Tibial nerve (tissue), 4 donors: ENCODE measurements at regions not wholly inside any gene's neighbourhood (a gene's known extent, or its start where the extent isn't known, plus 50 kb on each side); places are given as distances from the start of the nearest gene placed in this dataset.

ENCODE experiments used
- DNase-seq, 2 donors: peaks; one replicate each; pipeline ENCODE4 v3.0.0-alpha.2; 2019; ENCODE audit warnings: low spot score in 2 of 2
- H3K27ac ChIP-seq, 4 donors: fragments of 200-600 bp; sonication (generic) in 3 of 4; one replicate each; pipeline ENCODE4 v1.5.1; 2017 to 2019; ENCODE audit warnings: mild to moderate bottlenecking in 1 of 4
- H3K27me3 ChIP-seq, 2 donors: fragments of 200-600 bp; sonication (generic) in 1 of 2; one replicate each; pipeline versions ENCODE4 v1.5.1 to v1.6.0; 2017 to 2019
- H3K36me3 ChIP-seq, 3 donors: fragments of 200-600 bp; sonication (generic); one replicate each; pipeline ENCODE4 v1.5.1; 2018 to 2019
- H3K4me1 ChIP-seq, 4 donors: fragments of 200-600 bp; sonication (generic) in 3 of 4; one replicate each; pipeline ENCODE4 v1.5.1; 2017 to 2019
- H3K4me3 ChIP-seq, 4 donors: fragments of 200-600 bp; sonication (generic) in 3 of 4; one replicate each; pipeline ENCODE4 v1.5.1; 2017 to 2019; ENCODE audit warnings: mild to moderate bottlenecking in 1 of 4, moderate library complexity in 1 of 4
- H3K9me3 ChIP-seq, 4 donors: fragments of 200-600 bp; sonication (generic) in 3 of 4; one replicate each; pipeline ENCODE4 v1.5.1; 2017 to 2019
- EP300 ChIP-seq, 2 donors: sonication (generic); formaldehyde crosslinking; IDR thresholded peaks; one replicate each; pipeline ENCODE4 v1.6.1; 2017; ENCODE audit warnings: antibody characterized with exemption in 2 of 2, mild to moderate bottlenecking in 1 of 2
- POLR2A ChIP-seq, 2 donors: fragments of 450-650 bp; IDR thresholded peaks; one replicate each; pipeline ENCODE4 v1.6.1; 2017; ENCODE audit warnings: antibody characterized with exemption in 2 of 2, mild to moderate bottlenecking in 2 of 2, moderate library complexity in 2 of 2
- WGBS, 2 donors: methylation state at CpG; one replicate each; pipeline ENCODE4 v1.1.5; 2018; 5-methylcytosine and 5-hydroxymethylcytosine counted together
- TF ChIP-seq, protein P1 (sequence below), 5 experiments: fragments of 200-600 bp in 3 of 5; fragments of 450-650 bp in 2 of 5; sonication (generic) in 3 of 5; IDR thresholded peaks; one replicate each; pipeline ENCODE4 v1.5.1; 2016 to 2019; ENCODE audit warnings: antibody characterized with exemption in 5 of 5, mild to moderate bottlenecking in 3 of 5, moderate library complexity in 2 of 5

DNA sequence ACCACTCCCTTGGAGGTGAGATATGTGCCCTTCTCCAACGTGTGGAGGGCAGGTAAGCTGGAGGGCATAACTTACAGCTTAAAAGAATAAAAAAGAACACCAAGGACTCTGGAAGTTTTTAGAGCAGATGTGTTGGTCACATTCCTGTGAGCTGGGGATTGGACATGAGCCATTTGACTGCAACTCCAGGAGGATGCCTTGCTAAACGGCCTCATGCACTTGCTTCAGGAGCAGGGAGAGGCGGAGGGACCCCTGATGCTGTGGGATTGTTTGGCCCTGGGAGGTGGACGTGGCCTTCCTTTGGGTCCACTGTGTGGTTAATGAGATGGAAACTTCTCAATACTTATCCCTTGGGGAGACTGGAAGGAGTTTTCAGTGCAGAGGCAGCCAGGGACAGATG lies 185.6 kb downstream of the RHOU start:
- TF ChIP-seq EP300 (IDR thresholded peaks at IDR 0.05) = no peak
- no peaks in the 10 kb centered on the region for H3K36me3 ChIP-seq
- H3K27me3 ChIP-seq = no peaks in the 10 kb centered on the region
- H3K9me3 ChIP-seq = peaks cover 0 to 4% (median 0%) of the 10 kb centered on the region in 4 donors
- H3K27ac ChIP-seq = no peak overlapping the region
- no peak overlapping the region for H3K4me3 ChIP-seq
- no peaks in the 10 kb centered on the region for H3K4me1 ChIP-seq
- DNase-seq = no peak
- WGBS, 2 donors = 49 to 54% methylated on average over 4 of the region's 4 CpGs

DNA sequence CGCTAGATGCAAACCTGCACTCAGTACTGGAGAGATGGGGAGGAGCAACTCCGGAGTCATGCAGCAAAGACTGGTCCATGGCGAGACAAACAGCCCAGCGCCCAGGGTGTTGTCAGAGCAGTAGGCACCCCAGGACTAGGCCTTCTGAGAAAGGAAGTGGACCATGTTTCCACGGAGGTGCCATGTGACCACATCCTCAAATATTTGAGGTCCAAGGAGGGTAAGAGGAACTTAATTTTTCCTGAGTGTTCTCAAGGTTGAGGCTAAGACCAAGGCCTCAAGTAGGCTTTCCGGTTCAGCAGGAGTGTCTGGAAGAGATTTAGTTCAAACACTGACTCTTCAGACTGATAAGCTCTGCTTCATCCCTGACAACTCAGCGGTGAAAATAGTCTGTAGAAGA lies 186.2 kb downstream of the RHOU start:
- H3K4me1 ChIP-seq = no peaks in the 10 kb centered on the region
- H3K27me3 ChIP-seq = no peaks in the 10 kb centered on the region
- no peak overlapping the region for H3K27ac ChIP-seq
- H3K9me3 ChIP-seq = peaks cover 0 to 4% (median 0%) of the 10 kb centered on the region in 4 donors
- no peak for DNase-seq
- TF ChIP-seq EP300 (IDR thresholded peaks at IDR 0.05) (no peak), POLR2A (IDR thresholded peaks at IDR 0.05) (no peak)
- TF ChIP-seq, protein P1, sequence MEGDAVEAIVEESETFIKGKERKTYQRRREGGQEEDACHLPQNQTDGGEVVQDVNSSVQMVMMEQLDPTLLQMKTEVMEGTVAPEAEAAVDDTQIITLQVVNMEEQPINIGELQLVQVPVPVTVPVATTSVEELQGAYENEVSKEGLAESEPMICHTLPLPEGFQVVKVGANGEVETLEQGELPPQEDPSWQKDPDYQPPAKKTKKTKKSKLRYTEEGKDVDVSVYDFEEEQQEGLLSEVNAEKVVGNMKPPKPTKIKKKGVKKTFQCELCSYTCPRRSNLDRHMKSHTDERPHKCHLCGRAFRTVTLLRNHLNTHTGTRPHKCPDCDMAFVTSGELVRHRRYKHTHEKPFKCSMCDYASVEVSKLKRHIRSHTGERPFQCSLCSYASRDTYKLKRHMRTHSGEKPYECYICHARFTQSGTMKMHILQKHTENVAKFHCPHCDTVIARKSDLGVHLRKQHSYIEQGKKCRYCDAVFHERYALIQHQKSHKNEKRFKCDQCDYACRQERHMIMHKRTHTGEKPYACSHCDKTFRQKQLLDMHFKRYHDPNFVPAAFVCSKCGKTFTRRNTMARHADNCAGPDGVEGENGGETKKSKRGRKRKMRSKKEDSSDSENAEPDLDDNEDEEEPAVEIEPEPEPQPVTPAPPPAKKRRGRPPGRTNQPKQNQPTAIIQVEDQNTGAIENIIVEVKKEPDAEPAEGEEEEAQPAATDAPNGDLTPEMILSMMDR (IDR thresholded peaks at IDR 0.05) = no peak
- no peak overlapping the region for H3K4me3 ChIP-seq
- H3K36me3 ChIP-seq = no peaks in the 10 kb centered on the region
- 86 to 91% methylated on average over 7 of the region's 7 CpGs for WGBS, 2 donors

DNA sequence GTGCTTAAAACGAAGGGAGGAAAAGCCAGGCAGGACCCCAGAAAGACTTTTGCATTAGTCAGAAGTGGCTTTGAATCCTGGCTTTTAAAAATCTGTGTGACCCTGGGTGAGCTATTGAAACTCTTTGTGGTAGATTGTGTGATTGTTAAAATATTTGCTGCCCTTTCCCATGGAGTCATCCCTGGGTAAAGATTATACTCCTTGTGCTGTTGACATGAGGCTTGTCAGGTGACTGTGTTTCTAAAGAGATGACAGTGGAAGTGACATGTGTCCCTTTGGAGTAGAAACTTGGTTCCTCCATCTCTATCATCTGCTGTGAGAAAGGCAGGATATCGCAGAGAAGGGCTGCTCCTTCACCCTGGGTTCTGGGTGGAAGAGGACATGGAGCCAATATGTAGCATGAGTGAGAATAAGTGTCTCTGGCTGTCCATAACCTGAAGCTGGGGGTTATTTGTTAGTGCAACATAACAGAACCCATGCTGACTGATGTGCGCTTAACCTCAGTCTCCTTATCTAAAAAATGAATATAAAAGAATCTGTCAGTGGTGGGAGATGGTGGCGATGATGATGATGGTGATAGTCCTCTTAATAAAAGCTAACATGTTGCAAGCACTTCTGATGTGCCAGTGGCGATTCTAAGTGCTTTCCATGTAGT lies 187.6 kb downstream of the RHOU start:
- 84 to 90% methylated on average over 5 of the region's 5 CpGs for WGBS, 2 donors
- Histone ChIP-seq H3K4me3 (no peak overlapping the region), H3K36me3 (no peaks in the 10 kb centered on the region), H3K9me3 (peaks cover 0 to 4% (median 0%) of the 10 kb centered on the region in 4 donors), H3K27ac (no peak overlapping the region), H3K4me1 (no peaks in the 10 kb centered on the region), H3K27me3 (no peaks in the 10 kb centered on the region)
- no peak for DNase-seq
- no peak for TF ChIP-seq POLR2A (IDR thresholded peaks at IDR 0.05)
- TF ChIP-seq, protein P1 (IDR thresholded peaks at IDR 0.05) = no peak
- no peak for TF ChIP-seq EP300 (IDR thresholded peaks at IDR 0.05)

DNA sequence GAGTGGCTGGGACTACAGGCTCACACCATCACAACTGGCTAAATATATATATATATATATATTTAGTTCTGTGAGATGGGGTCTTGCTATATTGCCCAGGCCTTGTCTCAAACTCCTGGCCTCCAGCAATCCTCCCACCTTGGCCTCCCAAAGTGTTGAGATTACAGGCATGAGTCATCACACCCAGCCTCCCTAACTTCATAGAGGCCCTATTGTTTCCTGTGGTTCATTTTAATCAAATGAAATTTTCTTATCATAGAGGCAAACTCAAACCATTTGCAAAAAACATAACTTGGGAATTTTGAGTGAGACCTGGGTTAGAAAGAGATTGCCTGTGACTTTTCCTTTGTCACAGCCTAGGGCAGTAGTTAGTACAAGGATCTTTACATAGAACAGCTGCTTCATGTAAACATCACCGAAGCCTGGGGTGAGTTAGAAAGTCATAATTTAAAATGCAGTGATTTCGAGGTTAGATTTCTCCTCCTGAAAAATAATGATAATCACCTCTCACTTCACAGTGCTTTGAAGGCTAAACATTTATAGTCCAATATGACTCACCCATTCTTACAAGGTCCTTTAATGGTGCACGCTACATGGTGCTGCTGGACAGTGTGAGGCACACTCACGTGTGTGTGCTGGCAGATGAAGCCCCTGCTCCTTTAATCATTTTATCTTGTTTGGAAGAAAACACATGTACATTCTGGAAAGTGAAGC lies 188.9 kb downstream of the RHOU start:
- DNase-seq = no peak
- TF ChIP-seq POLR2A (IDR thresholded peaks at IDR 0.05) = no peak
- no peak for TF ChIP-seq EP300 (IDR thresholded peaks at IDR 0.05)
- TF ChIP-seq, protein P1 (IDR thresholded peaks at IDR 0.05) = no peak
- 83 to 87% methylated on average over 4 of the region's 4 CpGs for WGBS, 2 donors
- Histone ChIP-seq H3K9me3 (peaks cover 0 to 4% (median 0%) of the 10 kb centered on the region in 4 donors), H3K27ac (no peak overlapping the region), H3K27me3 (no peaks in the 10 kb centered on the region), H3K4me3 (no peak overlapping the region), H3K4me1 (no peaks in the 10 kb centered on the region), H3K36me3 (no peaks in the 10 kb centered on the region)

DNA sequence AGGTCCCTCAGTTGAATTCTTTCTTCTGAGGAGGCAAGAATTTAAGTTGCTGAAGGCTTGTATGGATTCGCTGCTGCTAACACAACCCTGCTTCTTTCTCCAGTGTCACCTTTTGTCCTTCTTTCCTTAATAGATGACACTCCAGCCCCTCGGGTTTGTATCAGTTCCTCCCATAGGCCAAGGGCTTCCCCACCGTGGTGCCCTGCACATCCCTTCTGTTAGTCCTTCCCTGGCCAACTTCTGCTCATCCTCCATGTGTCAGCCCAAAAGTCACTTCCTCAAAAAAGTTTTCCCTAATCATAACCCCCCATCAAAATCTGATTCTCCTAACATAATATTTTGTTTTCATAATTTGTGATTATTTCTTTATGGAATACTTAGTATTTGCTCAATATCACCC lies 190.4 kb downstream of the RHOU start:
- Histone ChIP-seq H3K4me3 (no peak overlapping the region), H3K4me1 (no peaks in the 10 kb centered on the region), H3K27ac (no peak overlapping the region), H3K27me3 (no peaks in the 10 kb centered on the region), H3K36me3 (no peaks in the 10 kb centered on the region), H3K9me3 (peaks cover 0 to 13% (median 0%) of the 10 kb centered on the region in 4 donors)
- no peak for DNase-seq
- TF ChIP-seq EP300 (IDR thresholded peaks at IDR 0.05) = no peak
- TF ChIP-seq, protein P1 (IDR thresholded peaks at IDR 0.05) = no peak
- TF ChIP-seq POLR2A (IDR thresholded peaks at IDR 0.05) = no peak
- WGBS, 2 donors = 90 to 92% methylated on average over 3 of the region's 3 CpGs
